OCI-LY3 (cell line): ENCODE measurements at regions not wholly inside any gene's neighbourhood (a gene's known extent, or its start where the extent isn't known, plus 50 kb on each side); places are given as distances from the start of the nearest gene placed in this dataset.

Experiments
- CTCF ChIP-seq: fragments of 200-600, 300-600 bp; sonication (generic); IDR thresholded peaks from 2 replicates; pipeline ENCODE4 v1.5.1; 2014; ENCODE audit warnings: antibody characterized with exemption, low read length, low read depth
- EZH2phosphoT487 ChIP-seq: fragments of 200-600 bp; shearing (Covaris generic); IDR thresholded peaks from 2 replicates; pipeline ENCODE4 v1.6.1; 2018; ENCODE audit warnings: antibody characterized with exemption, mixed run types, low read depth

- TF ChIP-seq CTCF (no peak), EZH2phosphoT487 (no peak)
Observed at GRCh38 chr18:38035193-38035592, 469.6 kb upstream of the CELF4 start.
